ENCODE measurements at regions not wholly inside any gene's neighbourhood (a gene's known extent, or its start where the extent isn't known, plus 50 kb on each side); places are given as distances from the start of the nearest gene placed in this dataset.
"Not testable (repeated sequence)": the region's sequence is repeated elsewhere in the genome, so short reads cannot be mapped to it uniquely, and the experiment has no call there.

DNA sequence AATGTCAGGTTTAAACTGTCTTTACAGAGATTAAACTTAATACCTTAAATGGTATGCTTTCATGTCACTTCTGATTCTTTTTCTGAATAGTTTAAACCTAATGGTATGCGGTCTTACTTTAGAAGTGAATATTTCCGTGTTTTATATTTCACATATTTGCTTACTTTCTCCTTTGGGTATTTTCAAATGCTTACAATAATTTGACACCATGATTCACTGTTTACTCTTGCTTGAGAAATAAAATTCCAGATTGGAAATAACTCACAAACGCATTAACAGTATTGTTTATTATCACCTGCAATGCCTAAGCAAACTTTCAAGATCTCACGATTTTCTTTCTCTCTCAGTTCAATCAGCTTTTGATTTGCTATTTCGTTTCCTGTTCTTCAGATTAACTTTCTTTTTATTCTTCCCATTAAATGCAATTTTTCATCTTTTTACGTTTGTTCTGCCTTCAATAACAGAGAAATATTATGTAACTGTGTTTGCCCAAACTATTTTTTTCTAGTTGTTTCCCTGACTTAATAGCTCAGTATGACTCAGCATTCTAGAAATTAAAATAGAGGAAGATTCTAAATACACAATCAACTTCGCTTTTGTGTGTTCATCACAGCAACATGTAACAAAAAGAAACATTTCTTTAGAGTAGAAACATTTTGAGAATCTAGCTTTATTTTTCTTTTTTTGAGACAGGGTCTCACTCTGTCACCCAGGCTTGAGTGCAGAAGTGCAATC lies 955.5 kb upstream of the PRKX start:
- FAIRE-seq = no peak

DNA sequence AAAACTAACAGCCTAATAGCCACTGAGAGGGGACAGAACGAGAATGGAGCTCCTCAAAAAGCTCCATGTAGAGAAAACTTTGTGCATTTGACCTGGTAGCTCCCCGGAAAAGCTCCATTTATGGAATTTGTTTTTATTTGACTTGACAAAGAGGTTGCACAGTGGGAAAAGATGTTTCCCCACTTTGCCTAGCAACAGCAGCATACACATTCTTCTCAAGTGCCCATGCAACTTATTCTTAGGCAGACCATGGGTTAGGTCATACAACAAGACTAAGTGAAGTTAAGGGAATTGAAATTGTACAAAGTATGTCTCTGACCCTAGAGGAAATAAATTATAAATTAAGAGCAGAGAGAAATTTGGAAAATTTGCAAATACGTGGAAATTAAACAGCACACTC lies 949.6 kb upstream of the PRKX start:
- no peak for FAIRE-seq

DNA sequence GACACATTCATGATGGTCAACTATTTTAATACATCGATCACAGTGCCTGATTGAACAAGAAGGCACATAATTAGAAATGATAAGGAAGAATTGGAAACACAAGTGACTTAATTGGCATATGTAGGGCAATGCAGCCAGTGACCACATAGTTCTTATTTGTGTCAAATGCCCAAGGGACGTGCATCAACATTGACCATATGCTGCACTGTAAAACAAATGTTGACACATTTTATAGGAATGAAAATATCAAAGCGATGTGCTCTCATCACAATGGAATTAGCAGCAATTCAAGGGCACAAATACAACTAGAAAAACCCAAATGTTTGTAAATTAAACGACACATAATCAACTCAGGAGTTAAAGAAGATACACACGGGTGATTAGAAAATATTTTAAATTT lies 948.3 kb upstream of the PRKX start:
- FAIRE-seq = no peak

DNA sequence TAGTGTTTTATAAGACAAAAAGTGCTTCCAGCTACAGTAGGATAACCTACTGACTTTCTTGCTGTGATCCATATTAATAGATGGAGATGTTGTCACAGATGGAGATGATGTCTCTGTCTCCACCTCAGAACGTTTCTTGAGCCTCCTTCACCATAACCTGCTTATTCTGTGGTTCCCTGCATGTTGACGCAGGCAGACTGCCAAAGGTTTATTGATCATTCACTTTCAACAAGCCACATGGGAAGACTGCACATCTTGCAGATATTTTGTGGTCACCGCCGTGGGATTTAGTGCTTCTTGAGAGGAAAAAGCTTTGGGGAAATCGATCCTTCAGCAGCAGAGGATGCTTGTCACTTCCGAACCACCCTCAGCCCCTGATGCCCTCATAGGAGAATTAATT lies 943.0 kb upstream of the PRKX start:
- no peak for FAIRE-seq

DNA sequence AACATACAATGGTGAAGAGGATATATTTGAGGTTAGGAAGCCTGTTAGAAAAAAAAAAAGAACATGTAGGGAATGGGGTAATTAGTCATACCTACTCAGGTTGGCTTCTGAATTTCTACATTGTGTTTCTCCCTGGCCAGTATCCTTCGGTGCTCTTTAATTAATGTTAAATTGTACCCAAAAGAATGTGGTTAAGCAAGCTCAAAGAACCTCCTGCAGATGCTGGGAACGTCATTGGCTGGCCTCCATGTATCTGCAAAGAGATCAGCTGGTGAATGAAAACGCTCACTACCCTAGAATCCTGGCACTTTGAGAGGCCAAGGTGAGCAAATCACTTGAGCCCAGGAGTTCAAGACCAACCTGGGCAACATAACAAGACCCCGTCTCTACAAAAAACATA lies 942.3 kb upstream of the PRKX start:
- FAIRE-seq = no peak

DNA sequence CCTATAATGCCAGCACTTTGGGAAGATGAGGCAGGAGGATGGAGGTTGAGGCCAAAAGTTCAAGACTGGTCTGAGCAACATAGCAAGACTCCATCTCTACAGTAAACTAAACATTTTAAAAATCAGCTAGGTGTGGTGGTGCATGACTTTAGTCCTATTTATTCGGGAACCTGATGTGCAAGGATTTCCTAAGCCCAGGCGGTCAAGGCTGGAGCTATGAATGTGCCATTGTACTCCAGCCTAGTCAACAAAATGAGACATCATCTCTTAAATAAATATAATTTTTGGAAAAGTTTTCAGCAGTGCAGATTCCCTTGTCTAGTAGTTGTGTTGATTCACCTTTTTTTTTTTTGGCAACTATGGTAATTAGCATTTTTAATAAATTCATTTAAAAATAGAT lies 928.7 kb upstream of the PRKX start:
- FAIRE-seq = no peak

DNA sequence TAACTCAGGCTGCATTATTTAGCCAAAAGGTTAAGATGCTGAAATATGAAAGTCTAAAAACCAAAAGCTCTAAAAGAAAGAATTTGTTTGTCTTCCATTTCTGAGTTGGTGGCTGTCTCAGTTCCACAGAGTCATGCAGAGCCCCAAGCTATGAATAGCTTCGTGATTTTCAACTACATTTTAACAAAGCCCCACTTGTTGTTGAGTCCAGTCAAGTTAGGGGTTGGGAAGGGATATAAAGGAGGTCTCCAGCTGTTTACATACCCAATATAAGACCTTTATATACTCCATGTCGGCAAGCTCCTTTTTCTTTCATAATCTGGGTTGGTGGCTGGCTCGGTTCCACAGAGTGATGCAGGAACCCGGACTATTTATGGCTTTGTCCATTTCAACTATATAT lies 924.6 kb upstream of the PRKX start:
- FAIRE-seq = no peak

DNA sequence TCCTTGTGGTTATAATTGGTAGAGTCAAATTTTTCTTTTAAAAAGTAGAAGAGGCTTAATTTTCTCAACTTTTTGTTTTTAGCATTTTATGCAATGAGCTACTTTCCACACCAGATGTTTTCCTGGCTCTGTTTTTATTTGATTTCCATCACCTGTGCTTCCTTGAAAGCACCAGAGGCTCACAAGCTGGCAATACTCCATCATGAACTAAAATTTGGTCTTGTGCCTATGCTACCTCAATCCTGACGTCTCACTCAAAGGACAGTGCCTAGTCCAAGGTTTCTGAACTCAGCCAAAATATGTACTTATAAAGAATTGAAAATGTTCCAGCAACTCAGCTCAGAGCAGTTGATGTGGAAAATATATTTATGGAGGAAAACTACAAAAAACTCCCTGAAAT lies 914.0 kb upstream of the PRKX start:
- FAIRE-seq = no peak

DNA sequence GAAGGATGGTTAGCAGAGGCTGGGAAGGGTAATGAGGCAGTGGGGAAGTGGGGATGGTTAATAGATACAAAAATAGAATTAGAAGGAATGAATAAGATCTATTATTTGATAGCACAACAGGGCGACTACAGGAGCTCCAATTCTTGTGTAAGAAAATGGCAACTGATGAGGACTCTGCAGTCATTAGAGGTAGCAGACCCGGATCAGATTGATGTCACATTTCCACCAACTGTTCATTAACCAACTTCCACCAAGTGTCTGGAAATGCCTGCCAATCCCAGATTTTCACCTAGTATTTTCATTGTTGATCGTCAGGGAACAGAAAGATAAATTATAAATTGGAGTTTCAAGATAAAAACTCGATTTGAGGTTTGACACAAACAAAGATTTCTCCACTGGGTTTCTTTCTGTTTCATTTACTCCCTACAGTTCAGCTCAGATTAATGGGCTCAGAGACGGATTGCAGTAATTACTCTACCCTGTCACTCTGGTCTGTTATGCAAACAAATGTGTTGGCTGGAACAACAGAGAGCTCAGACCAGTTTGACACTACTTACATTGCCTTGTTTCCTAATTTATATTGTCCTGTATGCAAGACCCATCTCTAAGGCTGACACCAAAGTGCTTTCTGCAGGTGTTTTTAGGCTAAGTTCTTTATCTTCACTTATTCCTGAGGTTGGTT lies 909.2 kb upstream of the PRKX start:
- no peak for FAIRE-seq

DNA sequence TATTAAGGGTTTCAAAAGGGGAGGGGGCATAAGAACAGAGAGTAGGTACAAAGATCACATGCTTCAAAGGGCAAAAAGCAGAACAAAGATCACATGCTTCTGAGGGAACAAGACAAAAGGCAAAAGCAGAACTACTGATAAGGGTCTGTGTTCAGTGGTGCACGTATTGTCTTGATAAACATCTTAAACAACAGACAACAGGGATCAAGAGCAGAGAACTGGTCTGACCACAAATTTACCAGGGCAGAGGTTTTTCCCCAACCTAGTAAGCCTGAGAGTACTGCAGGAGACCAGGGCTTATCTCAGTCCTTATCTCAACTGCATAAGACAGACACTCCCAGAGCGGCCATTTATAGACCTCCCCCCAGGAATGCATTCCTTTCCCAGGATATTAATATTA lies 900.2 kb upstream of the PRKX start:
- FAIRE-seq = not testable (repeated sequence)

DNA sequence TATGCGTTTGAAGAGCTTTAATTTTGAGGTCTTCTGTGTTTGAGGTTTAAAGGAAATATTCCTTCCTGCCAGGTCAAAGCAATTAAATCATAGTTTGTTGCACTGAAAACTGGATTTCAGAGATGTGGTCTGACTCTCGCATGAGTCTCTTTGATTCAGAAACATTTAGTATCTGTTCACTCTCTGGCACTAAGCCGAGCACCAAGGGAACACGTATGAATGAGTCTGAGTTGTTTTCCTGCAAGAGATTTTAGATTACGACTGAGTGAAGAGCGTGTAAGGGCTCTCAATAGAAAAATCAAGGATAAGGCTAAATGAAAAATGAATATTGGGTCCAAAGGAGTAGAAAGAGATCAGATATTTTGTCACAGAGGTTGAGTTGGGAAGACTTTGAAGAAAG lies 875.4 kb upstream of the PRKX start:
- no peak for FAIRE-seq

DNA sequence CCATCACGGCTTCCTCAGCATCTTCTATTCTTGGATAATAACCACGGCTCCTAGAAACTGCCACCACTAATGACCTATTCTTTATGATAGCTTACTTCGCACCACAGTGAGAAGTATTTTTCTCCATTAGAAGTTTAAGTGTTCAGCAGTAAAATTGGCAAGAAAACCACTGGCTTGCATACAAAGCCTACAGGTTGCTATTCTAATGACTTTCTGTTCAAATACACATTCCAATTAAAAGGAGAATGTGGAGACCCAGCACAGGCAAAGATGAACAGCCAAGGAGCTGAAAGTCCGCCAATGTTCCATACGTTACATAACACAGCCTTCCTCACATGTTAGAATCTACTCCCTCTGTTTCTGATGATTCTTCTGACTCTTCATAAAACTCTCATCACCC lies 875.0 kb upstream of the PRKX start:
- FAIRE-seq = no peak

DNA sequence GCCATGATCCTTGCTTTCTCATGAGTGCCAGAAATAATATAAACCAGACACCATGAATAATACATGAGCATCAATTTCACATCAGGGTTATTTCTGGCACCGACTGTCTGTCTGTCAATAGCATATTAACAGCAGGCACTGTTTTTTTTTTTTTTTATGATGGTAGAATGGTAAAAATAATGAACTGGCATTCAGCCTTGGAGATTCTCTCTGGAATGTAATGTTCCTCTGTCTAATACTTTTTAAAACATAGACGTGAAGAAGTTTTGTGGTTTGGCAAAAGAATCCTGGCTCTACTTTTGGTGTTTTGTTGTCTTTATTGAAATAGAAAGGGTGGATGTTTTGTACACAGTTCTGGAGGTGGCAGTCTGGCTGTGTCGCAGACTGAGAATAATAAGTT lies 874.6 kb upstream of the PRKX start:
- FAIRE-seq = no peak

DNA sequence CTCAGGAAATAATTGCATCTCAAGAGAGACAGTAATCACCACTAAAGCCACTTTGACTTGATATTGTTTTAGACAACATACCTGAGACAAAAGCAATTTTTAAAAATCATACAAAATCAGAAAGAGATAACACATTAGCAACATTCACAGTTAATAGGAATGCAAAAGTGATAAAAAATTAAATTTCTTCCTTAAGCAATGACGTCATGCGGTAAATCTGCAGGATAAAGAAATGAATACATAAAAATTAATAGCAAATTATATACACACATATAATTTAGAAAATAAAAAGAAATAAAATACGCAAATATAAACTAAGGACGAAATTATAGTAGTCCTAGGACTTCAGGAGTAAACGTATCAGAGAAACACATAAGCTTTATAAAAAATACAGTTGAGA lies 866.5 kb upstream of the PRKX start:
- FAIRE-seq = no peak

DNA sequence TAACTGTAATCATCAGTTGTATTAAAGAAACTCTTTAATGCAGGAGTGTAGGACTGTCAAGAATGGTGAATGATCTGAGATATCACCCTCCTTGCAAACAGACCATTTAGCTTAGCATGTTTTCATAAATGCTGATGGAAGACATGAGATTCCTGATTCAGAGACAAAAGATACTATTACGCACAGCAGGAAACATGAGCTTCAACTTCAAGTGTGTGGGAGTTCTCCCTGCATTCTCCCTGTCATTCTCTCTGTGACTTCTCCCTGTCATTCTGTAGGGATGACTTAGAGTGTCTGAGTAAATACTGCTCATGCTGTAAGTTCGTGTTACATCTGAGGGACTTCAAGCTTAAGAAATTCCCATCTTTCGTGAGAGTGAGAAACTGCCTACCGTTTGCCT lies 866.0 kb upstream of the PRKX start:
- no peak for FAIRE-seq

DNA sequence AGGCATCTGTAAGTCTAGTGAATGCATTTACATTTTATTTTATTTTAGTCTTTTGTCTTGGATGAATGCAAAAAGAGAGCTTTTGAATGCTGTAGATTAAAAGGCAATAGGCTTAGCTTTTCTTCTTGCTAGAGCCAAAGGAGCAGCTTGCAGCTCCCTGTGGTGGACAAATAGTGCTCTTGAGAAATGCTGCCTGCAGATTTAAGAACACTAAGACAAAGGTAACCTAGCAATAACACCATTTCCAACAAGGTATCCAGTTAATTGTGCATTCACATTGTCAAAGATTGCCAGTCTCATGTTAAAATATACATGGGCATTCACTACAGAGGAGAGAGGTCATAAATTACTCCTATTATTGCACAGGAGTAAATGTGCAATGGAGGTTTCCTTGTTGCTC lies 859.2 kb upstream of the PRKX start:
- no peak for FAIRE-seq

DNA sequence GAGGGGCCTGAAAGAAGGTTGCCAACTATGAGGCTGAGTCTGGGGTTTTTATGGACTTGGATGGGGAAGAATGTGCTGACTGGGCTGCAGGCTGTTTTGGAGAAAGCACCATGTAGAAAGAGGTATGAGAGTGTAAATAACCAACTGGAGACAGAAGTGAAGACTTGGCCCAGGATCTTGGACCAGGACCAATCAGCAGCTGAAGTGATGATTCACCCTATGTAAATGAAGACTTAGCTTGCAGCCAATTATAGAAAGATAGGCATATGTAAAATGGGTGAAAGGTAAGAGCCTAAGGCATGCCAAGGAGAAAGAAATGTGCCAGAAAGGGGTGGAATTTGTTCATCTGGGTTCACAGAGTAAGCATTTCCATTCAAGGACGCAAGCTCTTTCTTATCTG lies 856.7 kb upstream of the PRKX start:
- no peak for FAIRE-seq

DNA sequence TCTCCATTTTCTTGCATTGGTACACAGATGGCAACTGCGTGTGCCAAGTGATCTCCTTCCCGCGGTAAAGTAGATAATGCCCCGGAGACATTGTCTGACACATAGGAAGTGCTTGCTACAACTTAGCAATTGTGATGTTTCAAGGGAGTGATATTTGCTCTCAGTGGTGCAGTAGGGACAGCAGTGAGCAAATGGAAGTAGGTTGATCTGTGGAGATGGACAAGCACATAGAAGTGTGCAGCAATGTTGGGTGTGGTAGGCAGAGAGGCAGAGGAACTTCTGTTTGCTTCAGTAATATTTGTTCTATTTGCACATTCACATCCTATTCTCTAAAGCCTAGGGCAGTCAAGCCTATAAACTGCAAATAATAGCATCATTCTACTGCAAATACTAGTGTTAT lies 846.7 kb upstream of the PRKX start:
- FAIRE-seq = no peak

DNA sequence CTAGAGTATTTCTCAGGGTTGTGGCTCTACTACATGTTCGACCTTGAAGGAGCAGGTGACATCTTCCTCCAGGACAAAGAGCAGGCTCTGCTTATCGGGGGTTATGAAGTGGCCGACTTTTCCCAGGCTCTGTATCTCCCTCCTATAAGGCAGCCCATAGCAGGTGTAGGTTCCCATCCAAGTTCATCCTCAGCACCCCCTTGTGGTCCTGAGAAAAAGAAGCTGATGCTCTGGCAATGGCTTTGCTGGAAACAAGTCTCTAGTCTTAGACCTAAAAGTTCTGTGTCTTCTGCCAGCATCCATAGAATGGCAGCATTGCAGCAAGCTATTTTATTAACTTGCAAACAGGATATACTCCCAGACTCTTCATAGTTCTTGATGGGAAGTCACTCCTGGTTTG lies 836.6 kb upstream of the PRKX start:
- no peak for FAIRE-seq

DNA sequence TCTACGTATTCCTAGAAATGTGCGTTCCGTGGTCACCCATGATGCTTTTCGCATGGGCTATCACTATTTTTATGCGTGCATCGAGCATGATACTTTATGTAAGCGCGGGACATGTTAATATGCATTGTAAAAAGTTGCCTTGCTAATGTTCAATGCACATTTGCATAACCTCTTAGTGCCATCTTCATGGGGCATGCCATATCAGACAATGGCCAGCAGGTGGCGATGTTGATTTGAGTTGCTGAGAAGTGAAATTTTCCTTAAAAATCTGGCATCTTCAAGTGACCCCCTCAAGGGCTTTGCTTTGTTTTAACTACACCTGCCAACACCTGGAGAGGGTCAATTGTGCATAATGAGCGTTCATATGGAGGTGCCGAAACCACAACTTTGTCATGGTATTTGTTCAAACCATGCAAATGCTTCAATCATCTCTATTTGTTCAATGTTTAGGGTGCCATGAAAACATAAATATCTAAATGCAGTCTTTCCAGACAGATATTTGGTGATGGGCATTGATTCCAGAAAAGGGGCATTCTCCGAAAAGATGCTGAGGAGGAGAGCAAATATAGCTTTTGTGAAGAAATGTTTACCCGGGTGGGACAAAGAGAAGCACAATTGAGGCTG lies 833.9 kb upstream of the PRKX start:
- FAIRE-seq = no peak

DNA sequence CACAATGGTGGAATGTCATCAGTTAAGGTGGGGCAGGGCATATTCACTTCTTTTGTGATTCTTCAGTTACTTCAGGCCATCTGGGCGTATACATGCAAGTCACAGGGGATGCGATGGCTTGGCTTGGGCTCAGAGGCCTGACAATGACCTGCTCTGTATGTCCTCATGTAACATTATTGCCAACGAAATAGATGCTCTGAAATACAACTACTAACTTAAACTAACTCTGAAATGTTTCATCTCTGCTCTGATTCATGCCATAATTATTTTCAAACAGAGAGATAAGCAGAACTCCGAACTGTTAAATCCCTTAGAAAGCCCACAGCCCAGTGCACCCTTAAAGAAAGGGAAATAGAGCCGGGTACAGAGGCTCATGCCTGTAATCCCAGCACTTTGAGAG lies 832.7 kb upstream of the PRKX start:
- FAIRE-seq = not testable (repeated sequence)

DNA sequence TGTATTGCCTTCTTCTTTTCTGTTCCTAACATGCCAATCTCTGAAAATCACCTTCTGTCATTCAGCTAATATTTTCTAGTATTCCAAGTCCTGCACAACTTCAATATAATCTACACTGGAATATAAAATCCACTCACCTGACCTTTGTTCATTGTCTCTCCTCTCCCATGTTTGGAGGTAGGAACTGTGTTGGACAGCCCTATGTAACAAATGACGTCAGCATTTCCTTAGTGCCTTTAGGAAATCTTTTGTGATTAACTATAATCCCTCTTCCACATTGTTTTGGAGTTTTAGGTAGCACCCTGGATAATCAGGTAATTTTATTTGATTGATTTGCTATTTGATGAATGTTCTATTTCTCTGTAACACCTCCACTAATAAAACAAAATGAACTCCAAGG lies 814.8 kb upstream of the PRKX start:
- FAIRE-seq = no peak

DNA sequence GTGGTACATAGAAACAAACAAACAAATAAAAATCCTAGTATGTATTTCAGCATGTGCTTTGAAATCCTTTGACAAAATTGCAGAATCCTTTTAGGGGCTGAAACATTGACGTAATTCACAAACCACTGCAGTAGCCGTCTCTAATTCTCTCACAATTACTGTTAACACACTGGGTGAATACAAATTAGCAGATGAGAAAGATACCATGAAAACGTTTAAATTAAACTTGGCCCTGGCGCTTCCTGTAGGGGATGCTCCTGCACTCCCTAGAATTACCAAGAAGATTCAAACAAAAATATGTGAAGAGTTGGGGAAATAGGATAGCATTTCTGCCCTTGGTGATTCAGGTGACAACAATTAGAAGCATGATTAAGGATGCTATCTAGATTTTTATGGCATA lies 772.5 kb upstream of the PRKX start:
- FAIRE-seq = no peak

DNA sequence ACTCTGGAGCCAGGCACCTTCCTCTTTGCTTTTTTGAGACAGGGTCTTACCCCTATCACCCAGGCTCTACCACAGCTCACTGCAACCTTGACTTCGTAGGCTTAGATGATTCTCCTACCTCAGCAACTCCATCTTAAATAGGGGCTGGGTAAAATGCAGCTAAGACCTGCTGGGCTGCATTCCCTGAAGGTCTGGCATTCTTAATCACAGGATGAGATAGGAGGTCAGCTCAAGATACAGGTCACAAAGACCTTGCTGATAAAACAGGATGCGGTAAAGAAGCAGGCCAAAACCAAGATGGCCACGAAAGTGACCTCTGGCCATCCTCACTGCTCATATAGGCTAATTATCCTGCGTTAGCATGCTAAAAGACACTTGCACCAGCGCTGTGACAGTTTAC lies 770.8 kb upstream of the PRKX start:
- FAIRE-seq = no peak

DNA sequence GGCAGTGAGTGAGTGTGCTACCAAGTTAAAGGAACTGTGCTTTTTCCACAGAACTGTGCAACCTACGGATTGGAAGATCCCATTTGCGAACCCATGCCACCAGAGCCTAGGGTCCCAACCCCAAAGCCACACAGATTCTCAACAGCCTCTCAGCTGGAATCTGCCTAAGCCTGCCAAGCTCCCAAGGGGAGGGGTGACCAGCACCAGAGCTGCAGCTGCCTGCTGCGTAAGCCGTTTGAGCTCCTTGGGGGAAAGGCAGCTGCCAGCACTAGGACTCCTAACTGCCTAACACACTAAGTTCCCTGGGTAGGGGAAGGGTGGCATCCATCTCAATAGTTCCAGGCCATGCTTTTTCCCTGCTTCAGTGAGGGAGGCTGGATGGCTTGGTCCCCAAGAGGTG lies 738.1 kb upstream of the PRKX start:
- no peak for FAIRE-seq
